ENCODE measurements at regions not wholly inside any gene's neighbourhood (a gene's known extent, or its start where the extent isn't known, plus 50 kb on each side); places are given as distances from the start of the nearest gene placed in this dataset.

DNA sequence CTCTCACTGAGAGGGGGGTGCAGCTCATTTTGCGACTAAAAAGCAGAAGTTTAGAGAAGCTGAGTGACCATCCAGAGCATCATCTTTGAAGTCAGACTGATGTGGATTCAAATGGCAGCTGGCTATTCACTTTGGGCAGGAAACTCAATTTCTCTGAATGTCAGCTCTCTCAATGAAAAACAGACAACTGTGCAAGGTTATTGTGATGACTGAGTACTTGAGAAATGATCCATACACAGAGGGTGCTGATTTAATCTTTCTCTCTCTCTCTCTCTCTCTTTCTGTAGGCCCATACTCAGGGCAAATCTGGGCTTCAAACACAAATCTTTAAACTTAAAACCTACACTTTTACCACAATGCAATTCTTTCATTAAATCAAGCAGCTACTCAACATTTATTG is 185.8 kb upstream of the SLIT2 start:
- TF ChIP-seq CTCF (IDR thresholded peaks at IDR 0.05) (no peak), POLR2A (IDR thresholded peaks at IDR 0.05) (no peak)

Measured in heart left ventricle (tissue), 13 donors.